Fibroblast of mammary gland (primary cell): ENCODE measurements at regions not wholly inside any gene's neighbourhood (a gene's known extent, or its start where the extent isn't known, plus 50 kb on each side); places are given as distances from the start of the nearest gene placed in this dataset.
A peak's percentile ranks its signal among the peaks of the same experiment; 100 is the strongest.
"Not testable (repeated sequence)": the region's sequence is repeated elsewhere in the genome, so short reads cannot be mapped to it uniquely, and the experiment has no call there.

Experiments
- DNase-seq: peaks from one replicate; pipeline ENCODE4 v3.0.0-alpha.2; 2010; ENCODE audit warnings: low read depth
- H3K4me3 ChIP-seq: 2 replicates; pipeline ENCODE4 v1.5.1; 2011; ENCODE audit warnings: low read depth, mild to moderate bottlenecking, low read length, moderate library complexity; ENCODE audit not compliant: control insufficient read depth
- CTCF ChIP-seq: conservative IDR thresholded peaks from 2 replicates; pipeline ENCODE4 v1.5.1; 2011; ENCODE audit warnings: low read depth, low read length, inconsistent platforms; ENCODE audit not compliant: control insufficient read depth, insufficient read depth

DNA sequence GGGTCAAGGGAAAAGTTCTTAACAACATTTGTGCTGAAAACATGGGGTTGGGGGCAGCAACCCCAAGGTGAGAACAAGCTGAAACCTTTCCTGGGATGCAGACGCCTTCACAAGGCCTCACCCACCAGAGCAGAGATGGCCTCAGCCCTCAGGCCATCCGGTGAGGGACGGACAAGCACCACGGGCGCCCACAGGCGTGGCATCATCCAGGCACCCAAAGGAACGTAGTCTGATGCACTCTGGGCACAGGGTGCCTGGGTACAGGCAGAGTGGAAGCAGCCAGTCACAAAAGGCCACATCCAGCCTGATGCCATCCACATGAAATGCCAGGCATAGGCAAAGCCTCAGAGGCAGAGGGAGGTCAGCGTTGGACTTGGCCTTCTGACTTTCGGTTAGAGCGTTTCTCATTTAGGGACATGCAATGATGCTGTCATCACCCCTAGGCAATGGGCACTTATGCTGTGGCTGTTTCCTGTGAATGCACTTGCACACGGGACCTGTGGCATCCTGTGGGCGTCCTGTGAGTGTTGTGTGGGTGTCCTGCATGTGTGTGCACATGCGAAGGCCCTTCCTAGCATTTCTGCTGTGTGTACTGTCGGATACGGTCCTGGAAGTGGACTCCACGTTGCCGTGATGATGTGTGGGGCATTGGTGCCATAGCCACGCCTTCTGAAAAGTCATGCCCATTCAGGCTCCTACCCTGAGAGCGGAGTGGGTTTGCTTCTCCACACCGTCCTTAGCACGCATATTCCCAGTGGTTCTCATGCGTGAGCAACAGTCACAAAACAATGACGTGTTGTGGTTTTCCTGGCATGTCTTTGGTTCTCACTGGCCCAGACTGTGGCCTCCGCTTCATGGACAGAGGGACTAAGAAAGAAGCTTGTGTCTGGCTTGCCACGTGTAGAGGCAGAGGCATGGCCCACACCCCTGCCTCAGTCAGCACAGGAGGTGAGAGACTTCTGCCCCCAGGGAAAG, 52.7 kb upstream of the ZNF469 start:
- DNase-seq = no peak
- no peak for TF ChIP-seq CTCF

GRCh38 chr16:88330971-88331890, 51.5 kb upstream of the ZNF469 start:
- no peak for TF ChIP-seq CTCF
- DNase-seq = no peak
- H3K4me3 ChIP-seq = no peak overlapping the region

More for the DNA sequence above, 52.7 kb upstream of the ZNF469 start:
- no peak overlapping the region for H3K4me3 ChIP-seq

GRCh38 chr16:88331989-88332920, 50.5 kb upstream of the ZNF469 start:
- peak; percentile 100 for DNase-seq
- TF ChIP-seq CTCF = no peak
- H3K4me3 ChIP-seq = no peak overlapping the region

- peak; percentile 77 for DNase-seq
- H3K4me3 ChIP-seq = not testable (repeated sequence)
These were observed 49.6 kb upstream of the ZNF469 start for GRCh38 chr16:88332921-88333825.
